ENCODE measurements at regions not wholly inside any gene's neighbourhood (a gene's known extent, or its start where the extent isn't known, plus 50 kb on each side); places are given as distances from the start of the nearest gene placed in this dataset.

- Histone ChIP-seq H3K9me3 (ENCODE audit: control insufficient read depth in 3 of 3, low read length in 3 of 3) (no peaks in the 10 kb centered on the region), H3K36me3 (ENCODE audit: control insufficient read depth in 3 of 3, insufficient read depth in 3 of 3, low read length in 3 of 3) (no peaks in the 10 kb centered on the region), H3K9ac (ENCODE audit: low read depth in 1 of 3, low read length in 3 of 3) (no peak overlapping the region), H3K27me3 (ENCODE audit: control insufficient read depth in 3 of 3, insufficient read depth in 3 of 3, low read length in 3 of 3) (no peaks in the 10 kb centered on the region), H3K4me3 (ENCODE audit: low read length in 3 of 3) (no peak overlapping the region), H3K27ac (ENCODE audit: low read depth, low read length) (no peak overlapping the region), H3K4me1 (ENCODE audit: control insufficient read depth in 3 of 3, insufficient read depth in 3 of 3, low read length in 3 of 3) (no peaks in the 10 kb centered on the region)
Measured at GRCh38 chr5:104774372-104774771, 1211.8 kb upstream of the NUDT12 start.

- H3K4me1 ChIP-seq (ENCODE audit: control insufficient read depth in 3 of 3, insufficient read depth in 3 of 3, low read length in 3 of 3) = no peaks in the 10 kb centered on the region
- H3K9ac ChIP-seq (ENCODE audit: low read depth in 1 of 3, low read length in 3 of 3) = no peak overlapping the region
- no peaks in the 10 kb centered on the region for H3K27me3 ChIP-seq (ENCODE audit: control insufficient read depth in 3 of 3, insufficient read depth in 3 of 3, low read length in 3 of 3)
- H3K27ac ChIP-seq (ENCODE audit: low read depth, low read length) = no peak overlapping the region
- H3K4me3 ChIP-seq (ENCODE audit: low read length in 3 of 3) = no peak overlapping the region
- no peaks in the 10 kb centered on the region for H3K9me3 ChIP-seq (ENCODE audit: control insufficient read depth in 3 of 3, low read length in 3 of 3)
- H3K36me3 ChIP-seq (ENCODE audit: control insufficient read depth in 3 of 3, insufficient read depth in 3 of 3, low read length in 3 of 3) = no peaks in the 10 kb centered on the region
Measured at GRCh38 chr5:104764197-104764596, 1201.6 kb upstream of the NUDT12 start.

- no peaks in the 10 kb centered on the region for H3K9me3 ChIP-seq (ENCODE audit: control insufficient read depth in 3 of 3, low read length in 3 of 3)
- no peak overlapping the region for H3K27ac ChIP-seq (ENCODE audit: low read depth, low read length)
- H3K4me3 ChIP-seq (ENCODE audit: low read length in 3 of 3) = no peak overlapping the region
- no peak overlapping the region for H3K9ac ChIP-seq (ENCODE audit: low read depth in 1 of 3, low read length in 3 of 3)
- H3K4me1 ChIP-seq (ENCODE audit: control insufficient read depth in 3 of 3, insufficient read depth in 3 of 3, low read length in 3 of 3) = no peaks in the 10 kb centered on the region
- H3K27me3 ChIP-seq (ENCODE audit: control insufficient read depth in 3 of 3, insufficient read depth in 3 of 3, low read length in 3 of 3) = no peaks in the 10 kb centered on the region
- no peaks in the 10 kb centered on the region for H3K36me3 ChIP-seq (ENCODE audit: control insufficient read depth in 3 of 3, insufficient read depth in 3 of 3, low read length in 3 of 3)
Measured at GRCh38 chr5:104763216-104763615, 1200.6 kb upstream of the NUDT12 start.

GRCh38 chr5:104757915-104758314 lies 1195.3 kb upstream of the NUDT12 start:
- Histone ChIP-seq H3K27ac (ENCODE audit: low read depth, low read length) (no peak overlapping the region), H3K4me1 (ENCODE audit: control insufficient read depth in 3 of 3, insufficient read depth in 3 of 3, low read length in 3 of 3) (no peaks in the 10 kb centered on the region), H3K36me3 (ENCODE audit: control insufficient read depth in 3 of 3, insufficient read depth in 3 of 3, low read length in 3 of 3) (no peaks in the 10 kb centered on the region), H3K27me3 (ENCODE audit: control insufficient read depth in 3 of 3, insufficient read depth in 3 of 3, low read length in 3 of 3) (no peaks in the 10 kb centered on the region), H3K9me3 (ENCODE audit: control insufficient read depth in 3 of 3, low read length in 3 of 3) (no peaks in the 10 kb centered on the region), H3K9ac (ENCODE audit: low read depth in 1 of 3, low read length in 3 of 3) (no peak overlapping the region), H3K4me3 (ENCODE audit: low read length in 3 of 3) (no peak overlapping the region)

- Histone ChIP-seq H3K9ac (ENCODE audit: low read depth in 1 of 3, low read length in 3 of 3) (no peak overlapping the region), H3K27me3 (ENCODE audit: control insufficient read depth in 3 of 3, insufficient read depth in 3 of 3, low read length in 3 of 3) (no peaks in the 10 kb centered on the region), H3K9me3 (ENCODE audit: control insufficient read depth in 3 of 3, low read length in 3 of 3) (no peaks in the 10 kb centered on the region), H3K36me3 (ENCODE audit: control insufficient read depth in 3 of 3, insufficient read depth in 3 of 3, low read length in 3 of 3) (no peaks in the 10 kb centered on the region), H3K4me1 (ENCODE audit: control insufficient read depth in 3 of 3, insufficient read depth in 3 of 3, low read length in 3 of 3) (no peaks in the 10 kb centered on the region), H3K4me3 (ENCODE audit: low read length in 3 of 3) (no peak overlapping the region), H3K27ac (ENCODE audit: low read depth, low read length) (no peak overlapping the region)
Measured at GRCh38 chr5:104755806-104756205, 1193.2 kb upstream of the NUDT12 start.

GRCh38 chr5:104754311-104754995 lies 1191.9 kb upstream of the NUDT12 start:
- Histone ChIP-seq H3K27me3 (ENCODE audit: control insufficient read depth in 3 of 3, insufficient read depth in 3 of 3, low read length in 3 of 3) (no peaks in the 10 kb centered on the region), H3K9me3 (ENCODE audit: control insufficient read depth in 3 of 3, low read length in 3 of 3) (no peaks in the 10 kb centered on the region), H3K36me3 (ENCODE audit: control insufficient read depth in 3 of 3, insufficient read depth in 3 of 3, low read length in 3 of 3) (no peaks in the 10 kb centered on the region), H3K4me1 (ENCODE audit: control insufficient read depth in 3 of 3, insufficient read depth in 3 of 3, low read length in 3 of 3) (no peaks in the 10 kb centered on the region), H3K9ac (ENCODE audit: low read depth in 1 of 3, low read length in 3 of 3) (no peak overlapping the region), H3K27ac (ENCODE audit: low read depth, low read length) (no peak overlapping the region), H3K4me3 (ENCODE audit: low read length in 3 of 3) (no peak overlapping the region)

GRCh38 chr5:104751969-104752368 lies 1189.4 kb upstream of the NUDT12 start:
- Histone ChIP-seq H3K9me3 (ENCODE audit: control insufficient read depth in 3 of 3, low read length in 3 of 3) (no peaks in the 10 kb centered on the region), H3K4me1 (ENCODE audit: control insufficient read depth in 3 of 3, insufficient read depth in 3 of 3, low read length in 3 of 3) (no peaks in the 10 kb centered on the region), H3K4me3 (ENCODE audit: low read length in 3 of 3) (no peak overlapping the region), H3K9ac (ENCODE audit: low read depth in 1 of 3, low read length in 3 of 3) (no peak overlapping the region), H3K36me3 (ENCODE audit: control insufficient read depth in 3 of 3, insufficient read depth in 3 of 3, low read length in 3 of 3) (no peaks in the 10 kb centered on the region), H3K27me3 (ENCODE audit: control insufficient read depth in 3 of 3, insufficient read depth in 3 of 3, low read length in 3 of 3) (no peaks in the 10 kb centered on the region), H3K27ac (ENCODE audit: low read depth, low read length) (no peak overlapping the region)

- Histone ChIP-seq H3K9ac (ENCODE audit: low read depth in 1 of 3, low read length in 3 of 3) (no peak overlapping the region), H3K27ac (ENCODE audit: low read depth, low read length) (no peak overlapping the region), H3K36me3 (ENCODE audit: control insufficient read depth in 3 of 3, insufficient read depth in 3 of 3, low read length in 3 of 3) (no peaks in the 10 kb centered on the region), H3K4me1 (ENCODE audit: control insufficient read depth in 3 of 3, insufficient read depth in 3 of 3, low read length in 3 of 3) (no peaks in the 10 kb centered on the region), H3K27me3 (ENCODE audit: control insufficient read depth in 3 of 3, insufficient read depth in 3 of 3, low read length in 3 of 3) (no peaks in the 10 kb centered on the region), H3K4me3 (ENCODE audit: low read length in 3 of 3) (no peak overlapping the region), H3K9me3 (ENCODE audit: control insufficient read depth in 3 of 3, low read length in 3 of 3) (no peaks in the 10 kb centered on the region)
Measured at GRCh38 chr5:104739905-104740304, 1177.3 kb upstream of the NUDT12 start.

- H3K9me3 ChIP-seq (ENCODE audit: control insufficient read depth in 3 of 3, low read length in 3 of 3) = no peaks in the 10 kb centered on the region
- H3K36me3 ChIP-seq (ENCODE audit: control insufficient read depth in 3 of 3, insufficient read depth in 3 of 3, low read length in 3 of 3) = no peaks in the 10 kb centered on the region
- H3K27me3 ChIP-seq (ENCODE audit: control insufficient read depth in 3 of 3, insufficient read depth in 3 of 3, low read length in 3 of 3) = no peaks in the 10 kb centered on the region
- no peak overlapping the region for H3K27ac ChIP-seq (ENCODE audit: low read depth, low read length)
- no peak overlapping the region for H3K4me3 ChIP-seq (ENCODE audit: low read length in 3 of 3)
- H3K4me1 ChIP-seq (ENCODE audit: control insufficient read depth in 3 of 3, insufficient read depth in 3 of 3, low read length in 3 of 3) = no peaks in the 10 kb centered on the region
- H3K9ac ChIP-seq (ENCODE audit: low read depth in 1 of 3, low read length in 3 of 3) = no peak overlapping the region
Measured at GRCh38 chr5:104739503-104739902, 1176.9 kb upstream of the NUDT12 start.

GRCh38 chr5:104736073-104736472 lies 1173.5 kb upstream of the NUDT12 start:
- Histone ChIP-seq H3K9me3 (ENCODE audit: control insufficient read depth in 3 of 3, low read length in 3 of 3) (no peaks in the 10 kb centered on the region), H3K4me1 (ENCODE audit: control insufficient read depth in 3 of 3, insufficient read depth in 3 of 3, low read length in 3 of 3) (no peaks in the 10 kb centered on the region), H3K4me3 (ENCODE audit: low read length in 3 of 3) (no peak overlapping the region), H3K27ac (ENCODE audit: low read depth, low read length) (no peak overlapping the region), H3K9ac (ENCODE audit: low read depth in 1 of 3, low read length in 3 of 3) (no peak overlapping the region), H3K36me3 (ENCODE audit: control insufficient read depth in 3 of 3, insufficient read depth in 3 of 3, low read length in 3 of 3) (no peaks in the 10 kb centered on the region), H3K27me3 (ENCODE audit: control insufficient read depth in 3 of 3, insufficient read depth in 3 of 3, low read length in 3 of 3) (no peaks in the 10 kb centered on the region)
